H9 (cell line): ENCODE measurements at regions not wholly inside any gene's neighbourhood (a gene's known extent, or its start where the extent isn't known, plus 50 kb on each side); places are given as distances from the start of the nearest gene placed in this dataset.

Experiments
- DNase-seq: peaks from one replicate; pipeline ENCODE4 v3.0.0-alpha.2; 2017
- H2AFZ ChIP-seq: one replicate; pipeline ENCODE4 v1.6.1; 2013; ENCODE audit warnings: mild to moderate bottlenecking, low read length, control low read depth, moderate library complexity
- H2AK5ac ChIP-seq: 2 replicates; pipeline ENCODE4 v1.6.1; 2013; ENCODE audit warnings: low read length, control low read depth, mixed read lengths; ENCODE audit not compliant: insufficient read length
- H2BK120ac ChIP-seq: one replicate; pipeline ENCODE4 v1.6.1; 2013; ENCODE audit warnings: low read depth, mild to moderate bottlenecking, low read length, control low read depth, inconsistent platforms; ENCODE audit not compliant: poor library complexity, severe bottlenecking
- H2BK12ac ChIP-seq: 2 replicates; pipeline ENCODE4 v1.6.1; 2013; ENCODE audit warnings: low read length, control low read depth, mixed read lengths, low read depth; ENCODE audit not compliant: insufficient read length
- H2BK15ac ChIP-seq: 2 replicates; pipeline ENCODE4 v1.6.1; 2013; ENCODE audit warnings: low read depth, low read length, control low read depth
- H2BK20ac ChIP-seq: one replicate; pipeline ENCODE4 v1.6.1; 2013; ENCODE audit warnings: low read depth, mild to moderate bottlenecking, low read length, control low read depth, inconsistent platforms; ENCODE audit not compliant: poor library complexity, severe bottlenecking
- H2BK5ac ChIP-seq: 2 replicates; pipeline ENCODE4 v1.6.1; 2013; ENCODE audit warnings: low read length, control low read depth, mixed read lengths; ENCODE audit not compliant: insufficient read length
- H3K14ac ChIP-seq: 2 replicates; pipeline ENCODE4 v1.6.1; 2013; ENCODE audit warnings: low read length, control low read depth; ENCODE audit not compliant: insufficient read depth
- H3K18ac ChIP-seq: 2 replicates; pipeline ENCODE4 v1.6.1; 2013; ENCODE audit warnings: low read depth, mild to moderate bottlenecking, mixed read lengths, low read length, control low read depth; ENCODE audit not compliant: insufficient read length
- H3K23ac ChIP-seq: 2 replicates; pipeline ENCODE4 v1.6.1; 2013; ENCODE audit warnings: low read length, control low read depth, mixed read lengths, low read depth; ENCODE audit not compliant: insufficient read length
- H3K23me2 ChIP-seq: 2 replicates; pipeline ENCODE4 v1.6.1; 2013; ENCODE audit warnings: low read depth, mild to moderate bottlenecking, mixed read lengths, low read length, control low read depth; ENCODE audit not compliant: insufficient read length, poor library complexity, severe bottlenecking
- H3K27ac ChIP-seq: 2 replicates; pipeline ENCODE4 v1.5.1; 2013; ENCODE audit warnings: low read length, control low read depth, mixed read lengths, low read depth; ENCODE audit not compliant: insufficient read length
- H3K27me3 ChIP-seq: 2 replicates; pipeline ENCODE4 v1.6.1; 2013; ENCODE audit warnings: low read length, control low read depth, inconsistent platforms; ENCODE audit not compliant: insufficient read depth
- H3K4ac ChIP-seq: 2 replicates; pipeline ENCODE4 v1.6.1; 2013; ENCODE audit warnings: low read depth, mild to moderate bottlenecking, control low read depth, inconsistent platforms, low read length, moderate library complexity
- H3K4me1 ChIP-seq: 2 replicates; pipeline ENCODE4 v1.6.1; 2013; ENCODE audit warnings: low read length, control low read depth, inconsistent platforms; ENCODE audit not compliant: insufficient read depth
- H3K4me2 ChIP-seq: 2 replicates; pipeline ENCODE4 v1.6.1; 2013; ENCODE audit warnings: low read length, control low read depth, mixed read lengths; ENCODE audit not compliant: insufficient read length, insufficient read depth
- H3K56ac ChIP-seq: 2 replicates; pipeline ENCODE4 v1.6.1; 2013; ENCODE audit warnings: low read depth, mild to moderate bottlenecking, mixed read lengths, low read length, control low read depth; ENCODE audit not compliant: insufficient read length
- H3K79me1 ChIP-seq: 2 replicates; pipeline ENCODE4 v1.6.1; 2013; ENCODE audit warnings: low read depth, mild to moderate bottlenecking, moderate library complexity, low read length, control low read depth, inconsistent platforms; ENCODE audit not compliant: insufficient read depth, poor library complexity, severe bottlenecking
- H3K79me2 ChIP-seq: 2 replicates; pipeline ENCODE4 v1.6.1; 2013; ENCODE audit warnings: low read length, control low read depth, inconsistent platforms; ENCODE audit not compliant: insufficient read depth
- H3K9ac ChIP-seq: 2 replicates; pipeline ENCODE4 v1.6.1; 2013; ENCODE audit warnings: low read length, control low read depth, mixed read lengths; ENCODE audit not compliant: insufficient read length; ENCODE audit errors: extremely low read depth
- H3K9me3 ChIP-seq: one replicate; pipeline ENCODE4 v1.6.1; 2013; ENCODE audit warnings: low read depth, low read length, inconsistent platforms; ENCODE audit not compliant: control insufficient read depth
- H3T11ph ChIP-seq: one replicate; pipeline ENCODE4 v1.6.1; 2013; ENCODE audit warnings: mild to moderate bottlenecking, low read length, control low read depth, inconsistent platforms
- H4K20me1 ChIP-seq: one replicate; pipeline ENCODE4 v1.6.1; 2013; ENCODE audit not compliant: control insufficient read depth, insufficient read length, insufficient read depth
- H4K5ac ChIP-seq: 2 replicates; pipeline ENCODE4 v1.6.1; 2013; ENCODE audit warnings: low read depth, mild to moderate bottlenecking, mixed read lengths, low read length, control low read depth; ENCODE audit not compliant: insufficient read length
- H4K8ac ChIP-seq: replicated peaks from 2 replicates; pipeline ENCODE4 v1.6.1; 2013; ENCODE audit warnings: low read length, control low read depth, mixed read lengths, low read depth; ENCODE audit not compliant: insufficient read length
- H4K91ac ChIP-seq: 2 replicates; pipeline ENCODE4 v1.6.1; 2013; ENCODE audit warnings: low read depth, mild to moderate bottlenecking, moderate library complexity, mixed read lengths, low read length, control low read depth; ENCODE audit not compliant: insufficient read length
- H3K27ac Mint-ChIP-seq, 3 experiments: 2 replicates in 2 of 3; 3 replicates in 1 of 3; pipeline ENCODE4 v1.8.0; 2020 to 2021; ENCODE audit warnings: mixed read lengths in 3 of 3, mild to moderate bottlenecking in 1 of 3, moderate library complexity in 1 of 3
- H3K27me3 Mint-ChIP-seq: 2 replicates; pipeline ENCODE4 v1.8.0; 2021; ENCODE audit warnings: low read depth, mild to moderate bottlenecking, moderate library complexity, mixed read lengths
- H3K36me3 Mint-ChIP-seq, 3 experiments: 2 replicates in 2 of 3; 3 replicates in 1 of 3; pipeline ENCODE4 v1.8.0; 2020 to 2021; ENCODE audit warnings: low read depth in 3 of 3, mixed read lengths in 3 of 3; ENCODE audit not compliant: insufficient read depth in 1 of 3
- H3K4me1 Mint-ChIP-seq, 2 experiments: 2 replicates each; pipeline ENCODE4 v1.8.0; 2020; ENCODE audit warnings: mixed read lengths in 2 of 2
- H3K4me3 Mint-ChIP-seq, 2 experiments: 2 replicates in 1 of 2; 3 replicates in 1 of 2; pipeline ENCODE4 v1.8.0; 2020 to 2021; ENCODE audit warnings: mild to moderate bottlenecking in 2 of 2, mixed read lengths in 2 of 2, moderate library complexity in 1 of 2
- H3K9me3 Mint-ChIP-seq, 2 experiments: 2 replicates in 1 of 2; 3 replicates in 1 of 2; pipeline ENCODE4 v1.8.0; 2020; ENCODE audit warnings: mild to moderate bottlenecking in 2 of 2, mixed read lengths in 2 of 2, moderate library complexity in 1 of 2
- CTCF ChIP-seq: fragments of 200-600 bp; sonication (generic); conservative IDR thresholded peaks from 3 replicates; pipeline ENCODE4 v1.8.0; 2021; ENCODE audit warnings: antibody characterized with exemption, mild to moderate bottlenecking
- WGBS: extraction: QIAGEN DNeasy Blood & Tissue Kit; methylation state at CpG from one replicate; pipeline ENCODE4 v1.1.7; 2013; ENCODE audit warnings: missing lambda C conversion rate, low lambda C conversion rate, mixed read lengths; ENCODE audit not compliant: insufficient read length; ENCODE audit errors: extremely low coverage; 5-methylcytosine and 5-hydroxymethylcytosine counted together

GRCh38 chr4:4724321-4724720 lies 135.1 kb upstream of the MSX1 start:
- no peak overlapping the region for H2AK5ac ChIP-seq
- no peaks in the 10 kb centered on the region for H3K27me3 ChIP-seq
- H2BK15ac ChIP-seq = no peak overlapping the region
- H3K23me2 ChIP-seq = no peaks in the 10 kb centered on the region
- DNase-seq = no peak
- H2BK120ac ChIP-seq = no peak overlapping the region
- no peak overlapping the region for H3K56ac ChIP-seq
- H3K79me1 ChIP-seq = no peaks in the 10 kb centered on the region
- H3K4me3 Mint-ChIP-seq = no peak overlapping the region
- no peak overlapping the region for H3T11ph ChIP-seq
- peaks cover 3 to 7% of the 10 kb centered on the region in 2 experiments for H3K4me1 Mint-ChIP-seq
- no peak overlapping the region for H3K23ac ChIP-seq
- H3K4me1 ChIP-seq = no peaks in the 10 kb centered on the region
- peaks cover 39% of the 10 kb centered on the region for H3K9me3 ChIP-seq
- no peaks in the 10 kb centered on the region for H3K79me2 ChIP-seq
- H3K9me3 Mint-ChIP-seq = peaks cover 42 to 44% of the 10 kb centered on the region in 2 experiments
- H2BK5ac ChIP-seq = no peak overlapping the region
- no peak overlapping the region for H2BK12ac ChIP-seq
- no peak overlapping the region for H2BK20ac ChIP-seq
- TF ChIP-seq CTCF = no peak
- H2AFZ ChIP-seq = no peak overlapping the region
- peaks cover 23% of the 10 kb centered on the region for H3K27me3 Mint-ChIP-seq
- H3K18ac ChIP-seq = no peak overlapping the region
- H3K9ac ChIP-seq = no peak overlapping the region
- H4K91ac ChIP-seq = no peak overlapping the region
- no CpG with 5 or more reads among the region's 4 CpGs for WGBS
- H3K27ac Mint-ChIP-seq = no peak overlapping the region
- no peak overlapping the region for H3K4me2 ChIP-seq
- no peak overlapping the region for H3K27ac ChIP-seq
- H4K8ac ChIP-seq = no peak overlapping the region
- no peak overlapping the region for H4K5ac ChIP-seq
- H3K14ac ChIP-seq = no peak overlapping the region
- no peak overlapping the region for H3K4ac ChIP-seq
- H3K36me3 Mint-ChIP-seq = peaks cover 18 to 26% (median 21%) of the 10 kb centered on the region in 3 experiments
- H4K20me1 ChIP-seq = no peaks in the 10 kb centered on the region
